ENCODE measurements at regions not wholly inside any gene's neighbourhood (a gene's known extent, or its start where the extent isn't known, plus 50 kb on each side); places are given as distances from the start of the nearest gene placed in this dataset.

GRCh38 chr5:159411115-159411514, 80.8 kb upstream of the IL12B start:
- Histone ChIP-seq H3K4me2 (ENCODE audit: insufficient read depth, low read length) (no peak overlapping the region), H3K4me1 (ENCODE audit: insufficient read depth, low read length) (peaks cover 10% of the 10 kb centered on the region; the same call in 1 of the 2 replicates), H3K9ac (ENCODE audit: low read depth, low read length) (no peak overlapping the region), H3K36me3 (ENCODE audit: insufficient read depth, low read length) (no peaks in the 10 kb centered on the region), H2AFZ (ENCODE audit: low read depth, low read length) (no peak overlapping the region), H4K20me1 (ENCODE audit: insufficient read depth, low read length) (no peaks in the 10 kb centered on the region), H3K27ac (ENCODE audit: low read length) (no peak overlapping the region), H3K4me3 (ENCODE audit: low read depth in 1 of 2, low read length in 2 of 2) (no peak overlapping the region), H3K27me3 (ENCODE audit: insufficient read depth, low read length, poor library complexity) (peaks cover 3% of the 10 kb centered on the region), H3K79me2 (ENCODE audit: insufficient read depth, low read length) (no peaks in the 10 kb centered on the region), H3K9me3 (ENCODE audit: insufficient read depth, low read length, severe bottlenecking) (no peaks in the 10 kb centered on the region)
- DNase-seq (no peak), ATAC-seq (ENCODE audit: insufficient read depth, low read depth) (no peak)
- TF ChIP-seq EZH2 (IDR thresholded peaks at IDR 0.05; ENCODE audit: borderline replicate concordance, low read depth, low read length, severe bottlenecking), result no peak
- TF ChIP-seq CTCF (IDR thresholded peaks at IDR 0.05; ENCODE audit: borderline replicate concordance, extremely low read depth, low read length, poor library complexity, severe bottlenecking), result no peak

- ATAC-seq (ENCODE audit: insufficient read depth, low read depth), result peak; percentile 96
- no peak overlapping the region for H3K9ac ChIP-seq (ENCODE audit: low read depth, low read length)
- no peaks in the 10 kb centered on the region for H3K36me3 ChIP-seq (ENCODE audit: insufficient read depth, low read length)
- H3K27me3 ChIP-seq (ENCODE audit: insufficient read depth, low read length, poor library complexity), result peaks cover 3% of the 10 kb centered on the region
- no peak overlapping the region for H3K27ac ChIP-seq (ENCODE audit: low read length)
- H3K79me2 ChIP-seq (ENCODE audit: insufficient read depth, low read length), result no peaks in the 10 kb centered on the region
- TF ChIP-seq CTCF (IDR thresholded peaks at IDR 0.05; ENCODE audit: borderline replicate concordance, extremely low read depth, low read length, poor library complexity, severe bottlenecking) (no peak), EZH2 (IDR thresholded peaks at IDR 0.05; ENCODE audit: borderline replicate concordance, low read depth, low read length, severe bottlenecking) (no peak)
- peak; percentile 53 for DNase-seq
- H3K9me3 ChIP-seq (ENCODE audit: insufficient read depth, low read length, severe bottlenecking), result no peaks in the 10 kb centered on the region
- H2AFZ ChIP-seq (ENCODE audit: low read depth, low read length), result no peak overlapping the region
- no peaks in the 10 kb centered on the region for H4K20me1 ChIP-seq (ENCODE audit: insufficient read depth, low read length)
- H3K4me3 ChIP-seq (ENCODE audit: low read depth in 1 of 2, low read length in 2 of 2), result no peak overlapping the region
- peaks cover 10% of the 10 kb centered on the region; the same call in 1 of the 2 replicates for H3K4me1 ChIP-seq (ENCODE audit: insufficient read depth, low read length)
- no peak overlapping the region for H3K4me2 ChIP-seq (ENCODE audit: insufficient read depth, low read length)
These were observed 82.2 kb upstream of the IL12B start for GRCh38 chr5:159412284-159413046.

- Histone ChIP-seq H3K4me3 (ENCODE audit: low read depth in 1 of 2, low read length in 2 of 2) (no peak overlapping the region), H3K9me3 (ENCODE audit: insufficient read depth, low read length, severe bottlenecking) (no peaks in the 10 kb centered on the region), H4K20me1 (ENCODE audit: insufficient read depth, low read length) (no peaks in the 10 kb centered on the region), H3K27me3 (ENCODE audit: insufficient read depth, low read length, poor library complexity) (peaks cover 3% of the 10 kb centered on the region), H2AFZ (ENCODE audit: low read depth, low read length) (no peak overlapping the region), H3K27ac (ENCODE audit: low read length) (no peak overlapping the region), H3K79me2 (ENCODE audit: insufficient read depth, low read length) (no peaks in the 10 kb centered on the region), H3K9ac (ENCODE audit: low read depth, low read length) (no peak overlapping the region), H3K36me3 (ENCODE audit: insufficient read depth, low read length) (no peaks in the 10 kb centered on the region), H3K4me2 (ENCODE audit: insufficient read depth, low read length) (no peak overlapping the region), H3K4me1 (ENCODE audit: insufficient read depth, low read length) (peaks cover 10% of the 10 kb centered on the region; the same call in 1 of the 2 replicates)
- DNase-seq (no peak), ATAC-seq (ENCODE audit: insufficient read depth, low read depth) (no peak)
- TF ChIP-seq CTCF (IDR thresholded peaks at IDR 0.05; ENCODE audit: borderline replicate concordance, extremely low read depth, low read length, poor library complexity, severe bottlenecking) (no peak), EZH2 (IDR thresholded peaks at IDR 0.05; ENCODE audit: borderline replicate concordance, low read depth, low read length, severe bottlenecking) (no peak)
These were observed 83.7 kb upstream of the IL12B start for GRCh38 chr5:159414021-159414420.
